HEK293T (cell line): ENCODE measurements at regions not wholly inside any gene's neighbourhood (a gene's known extent, or its start where the extent isn't known, plus 50 kb on each side); places are given as distances from the start of the nearest gene placed in this dataset.

Experiments
- CTCF ChIA-PET: fragments of 350-600 bp; formaldehyde crosslinking; extraction: SDS; loops from one replicate; lab custom pipeline; 2021; ENCODE audit warnings: antibody characterized with exemption, inconsistent platforms; lab: Yijun Ruan, JAX
- POLR2A ChIA-PET: fragments of 350-600 bp; formaldehyde crosslinking; extraction: SDS; loops from one replicate; lab custom pipeline; 2020; ENCODE audit warnings: antibody characterized with exemption, inconsistent platforms; lab: Yijun Ruan, JAX
- DNase-seq: peaks from one replicate; pipeline ENCODE4 v3.0.0; 2012; ENCODE audit warnings: mixed read lengths; ENCODE audit errors: extremely low spot score
- ARNT ChIP-seq: fragments of 450-650 bp; IDR thresholded peaks from 2 replicates; pipeline ENCODE4 v1.6.1; 2017; ENCODE audit warnings: mild to moderate bottlenecking
- BHLHE40 ChIP-seq: fragments of 450-650 bp; IDR thresholded peaks from 2 replicates; pipeline ENCODE4 v1.6.1; 2016; ENCODE audit warnings: mild to moderate bottlenecking, moderate library complexity, borderline replicate concordance
- CTBP1 ChIP-seq: fragments of 450-650 bp; IDR thresholded peaks from 2 replicates; pipeline ENCODE4 v1.6.1; 2016; ENCODE audit warnings: borderline replicate concordance
- ELF4 ChIP-seq: fragments of 450-650 bp; IDR thresholded peaks from 2 replicates; pipeline ENCODE4 v1.6.1; 2017; ENCODE audit warnings: antibody characterized with exemption
- FOXA1 ChIP-seq: fragments of 450-650 bp; IDR thresholded peaks from 2 replicates; pipeline ENCODE4 v1.6.1; 2016; ENCODE audit warnings: mild to moderate bottlenecking
- FOXK2 ChIP-seq: fragments of 450-650 bp; IDR thresholded peaks from 2 replicates; pipeline ENCODE4 v1.6.1; 2016; ENCODE audit warnings: mild to moderate bottlenecking
- FOXM1 ChIP-seq: fragments of 450-650 bp; IDR thresholded peaks from 2 replicates; pipeline ENCODE4 v1.6.1; 2017; ENCODE audit warnings: mild to moderate bottlenecking, borderline replicate concordance
- HDGF ChIP-seq: fragments of 450-650 bp; IDR thresholded peaks from 2 replicates; pipeline ENCODE4 v1.6.1; 2017; ENCODE audit warnings: antibody characterized with exemption, borderline replicate concordance
- L3MBTL2 ChIP-seq: fragments of 450-650 bp; conservative IDR thresholded peaks from 2 replicates; pipeline ENCODE4 v1.6.1; 2016; ENCODE audit warnings: mild to moderate bottlenecking
- LEF1 ChIP-seq: fragments of 450-650 bp; IDR thresholded peaks from 2 replicates; pipeline ENCODE4 v1.6.1; 2017; ENCODE audit warnings: mild to moderate bottlenecking, borderline replicate concordance
- NFRKB ChIP-seq: fragments of 450-650 bp; IDR thresholded peaks from 2 replicates; pipeline ENCODE4 v1.6.1; 2016; ENCODE audit warnings: mild to moderate bottlenecking, moderate library complexity
- PKNOX1 ChIP-seq: fragments of 450-650 bp; IDR thresholded peaks from 2 replicates; pipeline ENCODE4 v1.6.1; 2016
- SP1 ChIP-seq: fragments of 450-650 bp; IDR thresholded peaks from 2 replicates; pipeline ENCODE4 v1.6.1; 2017
- SUZ12 ChIP-seq: fragments of 450-650 bp; IDR thresholded peaks from 2 replicates; pipeline ENCODE4 v1.6.1; 2016; ENCODE audit warnings: mild to moderate bottlenecking
- TARDBP ChIP-seq: fragments of 450-650 bp; IDR thresholded peaks from 2 replicates; pipeline ENCODE4 v1.6.1; 2016
- ZNF384 ChIP-seq: fragments of 450-650 bp; IDR thresholded peaks from 2 replicates; pipeline ENCODE4 v1.6.1; 2016

DNA sequence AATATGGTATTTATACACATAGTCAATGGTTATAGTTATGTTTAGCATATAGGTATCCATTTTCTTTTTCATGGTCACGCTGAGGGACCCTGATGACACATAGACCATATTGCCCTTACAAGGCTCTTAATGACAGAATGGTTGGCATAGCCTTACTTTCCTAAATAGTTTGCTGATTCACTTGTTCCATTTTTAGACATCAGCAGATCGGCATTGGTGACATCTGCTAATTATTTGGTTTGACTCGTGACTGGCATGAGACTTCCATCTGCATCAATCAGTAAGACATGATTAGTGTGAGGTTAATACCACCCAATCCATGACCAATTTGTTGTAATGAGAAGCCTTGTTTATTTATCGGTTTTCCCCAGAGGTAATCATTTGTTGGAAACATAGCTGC, 309.7 kb downstream of the ALDH8A1 start:
- ChIA-PET POLR2A (interaction anchor here (1.5 kb wide), 1 partner anchor 182 kb away, joined by 5 read pairs; no protein-coding TSS in a partner anchor), CTCF (interaction anchor here (0.6 to 1.7 kb wide), 15 partner anchors 10 to 466 kb away, joined by 3 to 11 read pairs (median 4); no protein-coding TSS in a partner anchor)
- no peak for TF ChIP-seq BHLHE40
- no peak for TF ChIP-seq ZNF384
- no peak for TF ChIP-seq FOXM1
- no peak for TF ChIP-seq HDGF
- no peak for TF ChIP-seq FOXK2
- TF ChIP-seq TARDBP, result no peak
- TF ChIP-seq ARNT, result no peak
- TF ChIP-seq FOXA1, result no peak
- TF ChIP-seq CTBP1, result no peak
- DNase-seq, result no peak

- TF ChIP-seq FOXK2 (no peak), FOXA1 (no peak), HDGF (no peak), NFRKB (no peak), L3MBTL2 (no peak), LEF1 (no peak), PKNOX1 (no peak), ELF4 (no peak), CTBP1 (no peak), BHLHE40 (no peak), ARNT (no peak), TARDBP (no peak), ZNF384 (no peak), SUZ12 (no peak), SP1 (no peak), FOXM1 (no peak)
- ChIA-PET POLR2A (interaction anchor here (1.3 kb wide), 1 partner anchor 10 kb away, joined by 3 read pairs; no protein-coding TSS in a partner anchor), CTCF (interaction anchor here (0.6 kb wide), 1 partner anchor 457 kb away, joined by 4 read pairs; no protein-coding TSS in a partner anchor)
- no peak for DNase-seq
These were observed 312.0 kb downstream of the ALDH8A1 start for GRCh38 chr6:134637847-134638437.

DNA sequence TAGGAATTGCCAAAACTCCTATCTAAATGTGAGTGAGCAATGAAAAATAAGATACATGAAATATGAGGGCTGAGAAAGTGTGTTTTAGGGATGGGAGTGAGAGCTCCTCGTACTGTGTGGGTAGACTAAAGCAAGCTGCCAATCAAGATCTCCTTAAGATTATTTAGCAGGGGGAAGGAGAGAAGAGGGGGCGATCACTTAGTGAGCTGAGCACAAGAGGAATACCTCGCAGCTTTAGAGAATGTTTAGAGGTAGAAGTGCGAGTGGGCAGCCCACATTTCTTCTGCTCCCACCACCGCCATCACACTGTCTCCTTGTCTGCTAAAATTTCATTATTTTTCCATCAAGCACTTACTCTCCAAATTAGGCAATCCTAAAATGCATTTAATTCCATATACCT, 312.6 kb downstream of the ALDH8A1 start:
- ChIA-PET POLR2A (interaction anchor here (1.3 kb wide), 1 partner anchor 9 kb away, joined by 3 read pairs; no protein-coding TSS in a partner anchor), CTCF (no interaction called here)
- no peak for DNase-seq
- TF ChIP-seq HDGF (no peak), ARNT (no peak), FOXM1 (no peak), SP1 (no peak), TARDBP (no peak), L3MBTL2 (no peak), NFRKB (no peak), SUZ12 (no peak), PKNOX1 (no peak), CTBP1 (no peak), ZNF384 (no peak), LEF1 (no peak), BHLHE40 (no peak), FOXA1 (no peak), FOXK2 (no peak), ELF4 (no peak)

DNA sequence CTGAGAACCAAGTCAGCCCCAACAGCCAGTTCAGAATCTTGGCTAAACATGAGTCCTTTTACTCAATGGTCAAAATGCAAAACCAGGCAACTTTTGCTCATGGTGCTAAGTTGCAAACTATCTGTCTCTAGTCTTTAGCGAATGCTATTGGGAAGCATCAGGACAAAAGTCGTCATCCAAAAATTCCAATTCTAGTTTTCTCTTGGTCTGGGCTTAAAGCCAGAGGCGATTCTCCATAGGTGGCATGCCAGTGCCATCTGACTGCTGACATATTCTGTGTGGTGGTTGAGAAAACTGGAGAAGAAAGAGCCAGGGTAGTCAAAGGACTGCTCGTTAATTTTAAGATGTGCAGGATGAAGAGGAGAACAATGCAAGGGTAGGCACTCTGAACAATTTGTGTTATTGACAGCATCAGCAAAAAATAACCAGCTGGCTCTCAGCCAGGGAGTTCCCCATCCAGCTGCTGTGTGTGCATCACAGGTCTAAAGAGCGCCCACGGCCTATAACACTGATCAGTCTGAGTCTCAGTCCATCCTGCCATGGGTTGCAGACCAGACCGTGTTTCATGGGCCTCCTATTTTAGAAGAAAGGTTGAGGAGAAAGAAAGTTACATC, 313.6 kb downstream of the ALDH8A1 start:
- CTCF ChIA-PET, result no interaction called here
- POLR2A ChIA-PET, result no interaction called here
- TF ChIP-seq NFRKB (no peak), HDGF (no peak), SP1 (no peak), FOXM1 (no peak), FOXA1 (no peak), BHLHE40 (no peak), TARDBP (no peak), L3MBTL2 (no peak), FOXK2 (no peak), ELF4 (no peak), CTBP1 (no peak), ZNF384 (no peak), LEF1 (no peak), SUZ12 (no peak), ARNT (no peak), PKNOX1 (no peak)
- no peak for DNase-seq

DNA sequence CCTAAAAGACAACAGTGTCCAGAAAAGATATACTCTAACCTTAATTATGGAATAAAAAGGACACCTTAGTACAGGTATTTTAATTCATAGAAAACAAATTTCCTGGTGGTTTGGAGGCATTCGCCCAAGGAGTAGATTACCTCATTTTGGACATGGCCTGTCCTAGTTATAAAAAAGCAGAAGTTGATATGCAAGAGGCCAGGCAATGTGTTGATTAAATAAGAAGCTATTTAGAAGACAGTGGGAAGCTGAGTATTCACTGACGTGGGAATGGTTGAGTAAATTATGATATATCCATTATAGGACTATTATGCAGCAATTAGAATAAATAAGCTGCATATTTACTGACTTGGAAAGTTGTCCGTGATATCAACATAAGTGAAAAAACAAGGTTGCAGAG, 314.9 kb downstream of the ALDH8A1 start:
- TF ChIP-seq ZNF384 (no peak), SUZ12 (no peak), FOXM1 (no peak), CTBP1 (no peak), BHLHE40 (no peak), NFRKB (no peak)
- POLR2A ChIA-PET, result no interaction called here
- DNase-seq, result no peak
- CTCF ChIA-PET, result interaction anchor here (0.5 kb wide), 1 partner anchor 21 kb away, joined by 3 read pairs; no protein-coding TSS in a partner anchor
